K562 (cell line): ENCODE measurements at regions not wholly inside any gene's neighbourhood (a gene's known extent, or its start where the extent isn't known, plus 50 kb on each side); places are given as distances from the start of the nearest gene placed in this dataset.
A peak's percentile ranks its signal among the peaks of the same experiment; 100 is the strongest.

Experiments
- CHD1 ChIP-seq: fragments of 200-600 bp; sonication (generic); IDR thresholded peaks from one replicate; pipeline ENCODE4 v1.6.1; 2012; ENCODE audit warnings: mild to moderate bottlenecking, moderate library complexity, low read length, inconsistent platforms
- E2F3 ChIP-seq: fragments of 250-450 bp; sonication (Bioruptor Pico); IDR thresholded peaks from 2 replicates; pipeline ENCODE4 v1.4.0; 2020; ENCODE audit warnings: mild to moderate bottlenecking
- FOXJ2 ChIP-seq: fragments of 200-800 bp; sonication (Bioruptor generic); IDR thresholded peaks from 2 replicates; pipeline ENCODE4 v1.6.1; 2016; ENCODE audit warnings: missing genetic modification characterization, missing compliant biosample characterization
- HIVEP1 ChIP-seq: fragments of 250-450 bp; sonication (Bioruptor Pico); IDR thresholded peaks from 2 replicates; pipeline ENCODE4 v1.4.0; 2020; ENCODE audit warnings: mild to moderate bottlenecking
- HMBOX1 ChIP-seq: sonication (generic); IDR thresholded peaks from 2 replicates; pipeline ENCODE4 v1.6.1; 2016
- JUNB ChIP-seq: fragments of 450-650 bp; formaldehyde crosslinking; conservative IDR thresholded peaks from 2 replicates; pipeline ENCODE4 v1.4.0; 2020; ENCODE audit warnings: mild to moderate bottlenecking
- KAT7 ChIP-seq: sonication (generic); formaldehyde crosslinking; IDR thresholded peaks from 2 replicates; pipeline ENCODE4 v1.8.0; 2022; ENCODE audit warnings: missing genetic modification reagents, mild to moderate bottlenecking, borderline replicate concordance
- KDM1A ChIP-seq, 2 experiments: fragments of 450-650 bp; IDR thresholded peaks; 2 replicates each; pipeline ENCODE4 v1.6.1; 2016; ENCODE audit warnings: mild to moderate bottlenecking in 2 of 2
- MAFF ChIP-seq: IDR thresholded peaks from 2 replicates; pipeline ENCODE4 v1.6.1; 2012; ENCODE audit warnings: low read length, improper control_type of control experiment
- MAFK ChIP-seq: IDR thresholded peaks from 2 replicates; pipeline ENCODE4 v1.6.1; 2011; ENCODE audit warnings: low read length, improper control_type of control experiment
- NFE2 ChIP-seq: IDR thresholded peaks from 2 replicates; pipeline ENCODE4 v1.6.1; 2014; ENCODE audit warnings: antibody characterized with exemption, low read depth
- PCBP1 ChIP-seq: fragments of 200-400 bp; formaldehyde crosslinking; IDR thresholded peaks from 2 replicates; pipeline ENCODE4 v1.6.1; 2018; ENCODE audit warnings: mild to moderate bottlenecking, low read depth, low read length; ENCODE audit not compliant: poor library complexity, severe bottlenecking
- PRDM10 ChIP-seq: fragments of 450-650 bp; IDR thresholded peaks from 2 replicates; pipeline ENCODE4 v1.6.1; 2018; ENCODE audit not compliant: partially characterized antibody
- PREB ChIP-seq: sonication (generic); formaldehyde crosslinking; IDR thresholded peaks from 2 replicates; pipeline ENCODE4 v1.8.1; 2023; ENCODE audit warnings: mild to moderate bottlenecking, missing genetic modification reagents
- SNRNP70 ChIP-seq: fragments of 200-400 bp; formaldehyde crosslinking; optimal IDR thresholded peaks from 2 replicates; pipeline ENCODE3; 2017; ENCODE audit warnings: low read depth, low read length
- SP2 ChIP-seq: IDR thresholded peaks from 2 replicates; pipeline ENCODE4 v1.6.1; 2011; ENCODE audit warnings: mild to moderate bottlenecking, low read depth, low read length, moderate library complexity; ENCODE audit not compliant: poor library complexity, severe bottlenecking; ENCODE audit errors: extremely low read depth
- TCF3 ChIP-seq: sonication (generic); formaldehyde crosslinking; IDR thresholded peaks from 2 replicates; pipeline ENCODE4 v1.4.0; 2020; ENCODE audit warnings: mild to moderate bottlenecking, missing genetic modification reagents
- ZC3H11A ChIP-seq: IDR thresholded peaks from 2 replicates; pipeline ENCODE4 v1.6.1; 2012; ENCODE audit warnings: low read depth, low read length, improper control_type of control experiment
- ZNF696 ChIP-seq: fragments of 250-450 bp; sonication (Bioruptor Pico); conservative IDR thresholded peaks from 2 replicates; pipeline ENCODE4 v1.4.0; 2020; ENCODE audit warnings: mild to moderate bottlenecking, moderate library complexity
- TF ChIP-seq, protein P1 (sequence below): fragments of 450-650 bp; IDR thresholded peaks from 2 replicates; pipeline ENCODE4 v1.6.1; 2016
- TF ChIP-seq, protein P2 (sequence below): fragments of 450-650 bp; IDR thresholded peaks from one replicate; pipeline ENCODE4 v1.6.1; 2018; ENCODE audit warnings: mild to moderate bottlenecking, moderate library complexity; ENCODE audit not compliant: partially characterized antibody

- TF ChIP-seq SP2 (no peak), E2F3 (CRISPR knock-in tag) (no peak), HIVEP1 (CRISPR knock-in tag) (no peak), ZNF696 (CRISPR knock-in tag) (no peak), TCF3 (CRISPR knock-in tag) (no peak), MAFK (peak; percentile 33; the same call in 1 of the 2 replicates), KDM1A (IDR thresholded peaks at IDR 0.05) (peak; percentile 41 to 54; a peak in 2 of 4 replicates), NFE2 (peak; percentile 79), SNRNP70 (no peak), MAFF (peak; percentile 36; the same call in 1 of the 2 replicates), PREB (no peak), ZC3H11A (no peak), PRDM10 (peak; percentile 56), KAT7 (CRISPR knock-in tag) (no peak), CHD1 (no peak), HMBOX1 (0 out of 2 replicates have a peak, but pooled peaks have one; percentile 53), JUNB (CRISPR knock-in tag) (no peak), PCBP1 (no peak), FOXJ2 (tag) (no peak)
- TF ChIP-seq, protein P1, sequence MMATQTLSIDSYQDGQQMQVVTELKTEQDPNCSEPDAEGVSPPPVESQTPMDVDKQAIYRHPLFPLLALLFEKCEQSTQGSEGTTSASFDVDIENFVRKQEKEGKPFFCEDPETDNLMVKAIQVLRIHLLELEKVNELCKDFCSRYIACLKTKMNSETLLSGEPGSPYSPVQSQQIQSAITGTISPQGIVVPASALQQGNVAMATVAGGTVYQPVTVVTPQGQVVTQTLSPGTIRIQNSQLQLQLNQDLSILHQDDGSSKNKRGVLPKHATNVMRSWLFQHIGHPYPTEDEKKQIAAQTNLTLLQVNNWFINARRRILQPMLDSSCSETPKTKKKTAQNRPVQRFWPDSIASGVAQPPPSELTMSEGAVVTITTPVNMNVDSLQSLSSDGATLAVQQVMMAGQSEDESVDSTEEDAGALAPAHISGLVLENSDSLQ = no peak
- TF ChIP-seq, protein P2, sequence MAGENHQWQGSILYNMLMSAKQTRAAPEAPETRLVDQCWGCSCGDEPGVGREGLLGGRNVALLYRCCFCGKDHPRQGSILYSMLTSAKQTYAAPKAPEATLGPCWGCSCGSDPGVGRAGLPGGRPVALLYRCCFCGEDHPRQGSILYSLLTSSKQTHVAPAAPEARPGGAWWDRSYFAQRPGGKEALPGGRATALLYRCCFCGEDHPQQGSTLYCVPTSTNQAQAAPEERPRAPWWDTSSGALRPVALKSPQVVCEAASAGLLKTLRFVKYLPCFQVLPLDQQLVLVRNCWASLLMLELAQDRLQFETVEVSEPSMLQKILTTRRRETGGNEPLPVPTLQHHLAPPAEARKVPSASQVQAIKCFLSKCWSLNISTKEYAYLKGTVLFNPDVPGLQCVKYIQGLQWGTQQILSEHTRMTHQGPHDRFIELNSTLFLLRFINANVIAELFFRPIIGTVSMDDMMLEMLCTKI = no peak
These were observed 214.4 kb upstream of the S1PR3 start (continued) for GRCh38 chr9:88776717-88777497.
